ENCODE measurements at regions not wholly inside any gene's neighbourhood (a gene's known extent, or its start where the extent isn't known, plus 50 kb on each side); places are given as distances from the start of the nearest gene placed in this dataset.

DNA sequence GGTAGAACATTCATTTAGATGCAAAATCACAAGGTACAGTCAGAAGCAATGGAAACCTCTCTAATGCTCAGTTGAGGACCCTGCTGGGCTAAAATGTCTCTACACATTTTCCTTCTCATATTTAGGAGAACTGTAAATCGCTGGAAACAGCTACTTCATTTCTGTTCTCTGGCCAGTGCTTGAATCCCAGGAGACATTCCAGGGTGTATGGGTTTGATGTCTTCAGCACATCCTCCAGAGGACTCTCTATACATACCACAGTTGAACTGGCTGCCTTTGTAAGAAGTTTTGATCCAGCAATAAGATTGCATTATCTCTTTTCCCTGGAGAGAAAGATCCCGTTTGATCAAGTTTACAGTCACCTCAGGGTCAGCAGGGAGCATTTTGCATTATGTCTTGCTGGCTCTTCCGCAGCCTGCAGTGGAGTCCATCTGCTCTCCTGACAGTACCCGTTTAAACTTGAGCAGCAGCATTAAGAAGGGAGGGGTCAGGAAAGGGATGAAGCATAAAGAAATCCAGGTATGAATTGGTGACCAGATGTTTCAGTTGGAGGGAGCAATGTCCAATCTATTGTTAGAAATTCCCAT is 676.0 kb downstream of the EPHA3 start:
- TF ChIP-seq, protein P1, sequence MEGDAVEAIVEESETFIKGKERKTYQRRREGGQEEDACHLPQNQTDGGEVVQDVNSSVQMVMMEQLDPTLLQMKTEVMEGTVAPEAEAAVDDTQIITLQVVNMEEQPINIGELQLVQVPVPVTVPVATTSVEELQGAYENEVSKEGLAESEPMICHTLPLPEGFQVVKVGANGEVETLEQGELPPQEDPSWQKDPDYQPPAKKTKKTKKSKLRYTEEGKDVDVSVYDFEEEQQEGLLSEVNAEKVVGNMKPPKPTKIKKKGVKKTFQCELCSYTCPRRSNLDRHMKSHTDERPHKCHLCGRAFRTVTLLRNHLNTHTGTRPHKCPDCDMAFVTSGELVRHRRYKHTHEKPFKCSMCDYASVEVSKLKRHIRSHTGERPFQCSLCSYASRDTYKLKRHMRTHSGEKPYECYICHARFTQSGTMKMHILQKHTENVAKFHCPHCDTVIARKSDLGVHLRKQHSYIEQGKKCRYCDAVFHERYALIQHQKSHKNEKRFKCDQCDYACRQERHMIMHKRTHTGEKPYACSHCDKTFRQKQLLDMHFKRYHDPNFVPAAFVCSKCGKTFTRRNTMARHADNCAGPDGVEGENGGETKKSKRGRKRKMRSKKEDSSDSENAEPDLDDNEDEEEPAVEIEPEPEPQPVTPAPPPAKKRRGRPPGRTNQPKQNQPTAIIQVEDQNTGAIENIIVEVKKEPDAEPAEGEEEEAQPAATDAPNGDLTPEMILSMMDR (IDR thresholded peaks at IDR 0.05; ENCODE audit: insufficient read depth, low read length), result no peak
- no peak for TF ChIP-seq POLR2AphosphoS5 (IDR thresholded peaks at IDR 0.05; ENCODE audit: low read depth)
